ENCODE measurements at regions not wholly inside any gene's neighbourhood (a gene's known extent, or its start where the extent isn't known, plus 50 kb on each side); places are given as distances from the start of the nearest gene placed in this dataset.

DNA sequence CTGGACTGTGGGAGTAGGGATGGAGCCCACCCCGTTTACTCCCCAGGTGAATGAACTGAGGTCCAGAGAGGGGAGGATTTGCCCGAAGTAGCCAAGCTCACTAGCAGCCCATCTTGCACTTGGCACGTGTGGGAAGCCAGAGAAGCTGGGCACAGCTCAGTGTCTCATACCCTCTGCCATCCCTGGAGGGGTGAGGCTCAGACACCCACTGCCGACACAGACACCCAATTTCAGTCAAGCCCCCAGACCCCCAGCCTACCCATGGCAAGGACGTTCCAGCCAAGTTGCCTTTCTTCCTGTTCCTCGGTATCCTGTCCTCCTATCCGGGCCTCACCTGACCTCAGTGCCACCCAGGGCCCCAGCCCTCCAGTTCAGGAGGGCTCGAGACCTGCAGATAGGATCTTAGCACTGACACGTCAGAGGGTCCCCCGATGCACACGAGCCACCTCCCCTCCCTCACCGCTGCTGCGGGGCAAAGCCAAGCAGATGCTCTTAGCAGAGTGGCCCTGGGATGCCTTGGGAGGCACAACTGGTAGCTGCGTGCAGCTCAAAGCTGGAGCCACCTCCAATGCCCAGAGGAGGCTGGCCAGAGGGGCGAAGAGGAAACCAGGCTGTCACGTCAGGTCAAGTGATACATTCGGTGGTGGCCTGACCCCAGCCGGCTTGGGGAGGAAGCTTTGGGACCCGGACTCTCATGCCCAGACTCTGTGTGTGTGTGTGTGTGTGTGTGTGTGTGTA, 90.4 kb upstream of the TNRC6C start:
- no peak overlapping the region for H3K4me3 ChIP-seq (ENCODE audit: low read depth, low read length)

DNA sequence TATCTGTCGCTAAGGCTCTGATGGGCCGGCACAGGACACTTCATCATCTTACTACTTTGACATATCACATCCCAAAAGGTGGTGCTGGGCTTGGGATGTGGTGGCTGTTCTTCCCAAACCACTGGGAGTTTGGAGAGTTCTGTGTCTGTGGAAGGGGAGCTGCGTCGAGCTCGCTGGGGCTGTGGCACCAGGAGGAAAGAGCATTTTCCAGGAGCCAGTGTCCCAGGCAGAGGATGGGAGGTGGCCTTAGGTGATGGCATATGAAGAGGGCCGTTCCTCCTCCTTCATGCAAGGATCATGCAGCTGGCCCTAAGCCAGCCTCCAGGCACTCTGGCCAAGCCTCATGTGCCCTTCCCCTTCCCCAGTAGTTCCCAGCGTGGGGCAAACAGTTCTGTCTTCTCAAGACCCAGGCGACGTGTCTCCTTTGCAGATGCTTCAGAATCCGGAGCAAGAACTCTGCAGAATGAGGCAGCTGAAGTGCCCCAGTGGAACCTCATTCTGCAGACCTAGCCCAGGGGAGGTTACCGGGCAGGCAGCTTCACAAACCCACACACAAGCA, 89.4 kb upstream of the TNRC6C start:
- H3K4me3 ChIP-seq (ENCODE audit: low read depth, low read length): no peak overlapping the region

DNA sequence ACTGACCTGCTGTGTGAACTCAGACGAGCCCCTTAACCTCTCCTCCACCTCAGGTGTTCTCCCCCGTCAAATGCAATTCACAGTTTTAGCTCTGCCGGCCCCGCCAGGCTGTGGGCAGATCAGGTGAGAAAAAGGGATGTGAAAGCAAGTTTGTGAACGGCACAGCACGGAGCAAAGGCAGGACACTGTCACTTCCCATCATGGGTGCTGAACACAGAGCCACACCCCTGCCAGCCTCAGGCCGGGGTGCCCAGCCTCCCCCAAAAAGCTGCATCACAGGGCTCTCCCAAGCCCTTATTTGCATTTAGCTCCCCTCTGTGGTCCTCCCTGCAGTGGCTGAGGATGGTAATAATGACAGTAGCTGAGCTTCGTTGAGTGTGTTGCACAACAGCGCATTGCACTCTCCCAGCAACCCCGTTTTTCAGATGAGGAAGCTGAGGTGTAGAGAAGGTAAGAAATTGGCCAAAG, 88.8 kb upstream of the TNRC6C start:
- H3K4me3 ChIP-seq (ENCODE audit: low read depth, low read length): no peak overlapping the region

DNA sequence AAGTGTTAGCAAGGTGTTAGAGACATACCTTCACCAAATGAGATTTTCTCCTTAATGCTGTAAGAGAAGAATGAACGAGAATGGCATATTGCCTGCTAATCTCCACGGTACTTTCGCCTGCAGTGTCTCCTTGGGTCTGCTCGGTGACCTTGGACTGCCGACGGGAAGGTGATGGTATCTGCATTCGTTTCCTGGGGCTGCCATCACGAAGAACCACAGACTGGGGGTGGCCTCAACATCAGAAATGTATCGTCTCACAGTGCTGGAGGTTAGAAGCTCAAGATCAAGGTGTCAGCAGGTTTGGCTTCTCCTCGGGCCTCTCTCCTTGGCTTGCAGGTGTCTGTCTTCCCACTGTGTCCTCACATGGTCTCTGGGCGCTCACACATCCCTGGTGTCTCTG, 86.3 kb upstream of the TNRC6C start:
- H3K4me3 ChIP-seq (ENCODE audit: low read depth, low read length): no peak overlapping the region

DNA sequence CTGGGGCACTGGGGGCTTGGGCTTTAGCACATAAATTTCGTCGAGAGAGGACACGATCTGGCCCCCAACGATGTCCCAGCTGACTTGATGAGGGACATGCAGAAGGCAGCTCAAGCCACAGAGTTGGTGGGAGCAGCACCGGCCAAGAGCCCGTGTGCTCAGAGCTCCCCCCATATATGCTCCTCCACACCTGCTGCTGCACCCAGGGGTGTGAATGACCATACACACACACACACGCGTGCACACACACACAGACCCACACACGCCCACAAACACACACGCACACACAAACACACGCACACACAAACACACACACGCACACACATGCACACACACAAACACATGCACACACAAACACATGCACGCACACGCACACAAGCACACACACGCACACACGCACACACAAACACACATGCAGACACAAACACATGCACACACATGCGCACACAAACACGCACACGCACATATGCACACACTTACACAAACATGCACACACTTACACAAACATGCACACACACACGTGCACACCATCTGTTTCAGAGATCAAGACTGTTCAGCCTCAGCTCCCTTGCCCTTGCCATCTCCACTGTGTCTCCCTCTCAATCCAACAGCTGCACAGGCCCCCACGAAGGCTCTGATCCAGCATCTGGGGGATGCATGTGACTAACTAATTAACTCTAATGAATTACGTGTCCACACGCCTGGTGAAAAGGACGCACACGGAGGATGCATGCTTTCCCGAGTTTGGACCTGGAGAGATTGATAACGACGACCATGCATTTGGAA, 85.6 kb upstream of the TNRC6C start:
- no peak overlapping the region for H3K4me3 ChIP-seq (ENCODE audit: low read depth, low read length)

DNA sequence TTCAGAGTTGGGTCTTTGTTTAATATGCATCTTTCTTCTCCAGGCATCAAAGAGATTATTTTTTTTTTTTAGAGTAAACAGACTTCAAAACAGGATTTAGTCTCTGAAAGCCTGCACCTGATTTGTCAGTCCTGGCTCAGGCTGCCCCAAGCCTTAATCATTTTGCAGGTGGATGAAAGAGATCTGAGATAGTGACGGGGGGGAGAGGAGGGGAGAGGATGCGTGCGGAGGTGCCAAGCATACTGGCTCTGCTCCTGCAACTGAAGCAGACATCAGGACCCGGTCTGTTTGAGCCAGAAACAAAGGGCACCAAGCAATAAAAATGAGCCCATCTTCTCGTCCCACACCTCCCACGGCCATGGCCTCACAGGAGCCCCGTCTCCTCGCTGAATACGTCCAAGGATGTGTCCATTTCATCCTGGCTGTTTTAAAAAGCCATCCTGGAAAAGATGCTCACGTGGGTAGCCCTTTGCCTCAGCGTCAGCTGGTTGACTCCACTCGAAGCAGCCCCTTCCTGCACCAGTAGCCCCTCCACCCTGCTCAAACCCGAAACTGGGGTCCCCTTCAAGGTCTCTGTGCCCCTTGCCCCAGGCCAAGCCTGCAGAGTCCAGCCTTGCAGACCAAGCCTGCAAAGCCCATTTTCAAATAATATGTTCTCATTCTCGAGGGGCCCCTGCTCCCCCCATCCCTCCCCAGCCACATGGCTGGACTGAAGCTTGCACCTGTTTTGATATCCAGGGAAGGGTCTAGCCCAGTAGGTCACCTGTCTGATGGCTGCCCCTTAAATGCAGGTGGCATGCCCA, 84.8 kb upstream of the TNRC6C start:
- H3K4me3 ChIP-seq (ENCODE audit: low read depth, low read length): no peak overlapping the region

DNA sequence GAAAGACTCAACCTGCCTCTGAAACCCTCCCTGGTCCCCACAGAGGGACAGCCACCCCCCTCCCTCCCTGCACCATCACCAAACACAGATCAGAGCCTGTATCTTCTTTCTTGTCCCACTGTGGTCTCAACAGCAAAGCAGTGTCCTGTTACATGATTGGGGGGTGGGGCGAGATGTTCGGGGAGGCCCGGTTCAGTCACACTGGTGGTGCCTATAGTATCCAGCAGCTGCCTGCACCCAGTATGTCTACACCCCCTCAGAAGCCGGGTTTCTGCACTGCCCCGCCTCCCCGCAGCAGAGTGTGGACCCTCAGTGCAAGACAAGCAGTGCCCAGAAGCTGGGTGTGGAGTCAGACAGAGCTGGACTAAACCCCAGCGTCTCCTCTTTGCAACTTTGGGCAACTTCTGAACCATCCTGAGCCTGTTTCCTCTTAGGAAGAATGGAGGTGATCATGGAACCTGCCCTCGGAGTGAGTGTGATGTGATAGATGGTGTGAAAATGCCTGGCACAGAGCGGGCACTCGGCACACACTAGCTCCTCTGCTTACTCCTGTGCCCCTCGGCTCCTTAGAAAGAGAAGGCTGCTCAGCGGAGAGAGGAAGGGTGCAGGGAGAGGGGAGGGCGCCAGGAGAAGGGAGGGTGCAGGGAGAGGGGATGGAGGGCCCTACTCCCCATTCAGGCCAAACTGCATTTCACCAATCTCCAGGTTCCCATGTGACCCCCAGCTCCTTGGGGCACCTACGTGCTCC, 84.0 kb upstream of the TNRC6C start:
- no peak overlapping the region for H3K4me3 ChIP-seq (ENCODE audit: low read depth, low read length)

DNA sequence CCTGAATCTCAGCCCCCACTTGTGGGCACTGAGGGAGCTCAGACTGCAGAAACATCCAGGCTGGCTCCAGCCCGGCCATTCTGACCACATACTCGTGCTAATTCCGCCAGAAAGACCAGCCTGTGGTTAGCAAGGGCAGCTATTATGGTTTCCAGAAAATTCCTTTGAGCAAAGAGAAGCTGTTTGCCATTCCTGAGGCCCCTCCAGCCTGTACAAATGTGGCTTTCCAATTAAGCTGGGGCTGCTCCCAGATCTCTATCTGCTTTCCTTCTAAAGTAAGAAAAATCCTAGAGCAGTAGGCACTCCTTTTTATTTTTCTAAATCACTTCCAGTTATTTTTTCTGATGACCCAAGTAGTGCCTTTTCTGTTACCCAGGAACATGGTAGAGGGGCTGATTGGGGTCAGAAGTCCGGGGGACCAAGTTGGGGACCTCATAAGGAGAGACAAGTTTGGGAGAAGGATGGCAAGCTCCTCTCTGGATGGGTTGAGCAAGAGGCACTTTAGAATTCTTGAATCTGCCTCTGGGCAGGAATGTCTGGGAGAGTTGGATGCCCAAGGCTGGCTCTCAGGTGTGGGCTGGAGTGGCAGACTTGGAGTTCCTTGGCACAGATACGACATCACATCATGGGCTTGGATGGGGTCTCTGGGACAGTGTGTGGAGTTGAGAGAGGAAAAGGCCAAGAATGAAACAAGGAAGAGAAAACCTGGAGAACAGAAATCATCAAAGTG, 83.3 kb upstream of the TNRC6C start:
- H3K4me3 ChIP-seq (ENCODE audit: low read depth, low read length): no peak overlapping the region

DNA sequence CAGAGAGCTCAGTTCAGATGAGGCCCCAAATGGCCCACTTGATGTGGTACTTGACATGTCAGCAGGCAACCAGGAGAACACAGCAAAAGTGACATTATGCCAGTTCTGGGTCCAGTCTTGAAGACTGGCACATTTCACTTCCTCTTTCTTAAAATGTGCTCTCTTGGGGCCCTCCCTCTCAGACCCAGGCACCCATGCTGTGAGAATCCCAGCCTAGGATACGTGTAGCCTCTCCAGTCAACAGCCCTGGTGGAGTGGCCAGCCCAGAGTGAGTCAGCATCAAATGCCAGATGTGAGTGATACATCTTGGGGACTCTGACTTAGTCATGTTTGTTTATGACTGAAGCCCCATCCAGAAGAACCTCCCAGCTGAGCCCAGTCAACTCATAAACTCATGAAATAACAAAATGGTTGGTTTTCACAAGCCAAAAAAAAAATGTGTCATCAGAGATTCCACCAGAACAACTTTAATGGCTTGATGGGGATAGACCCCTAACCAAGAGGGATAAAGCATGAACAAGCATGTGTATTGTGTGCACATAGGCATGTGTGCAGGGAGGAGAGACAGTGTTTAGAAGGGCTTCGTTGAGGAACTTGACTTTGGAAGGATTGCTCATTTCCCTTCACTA, 82.5 kb upstream of the TNRC6C start:
- no peak overlapping the region for H3K4me3 ChIP-seq (ENCODE audit: low read depth, low read length)

DNA sequence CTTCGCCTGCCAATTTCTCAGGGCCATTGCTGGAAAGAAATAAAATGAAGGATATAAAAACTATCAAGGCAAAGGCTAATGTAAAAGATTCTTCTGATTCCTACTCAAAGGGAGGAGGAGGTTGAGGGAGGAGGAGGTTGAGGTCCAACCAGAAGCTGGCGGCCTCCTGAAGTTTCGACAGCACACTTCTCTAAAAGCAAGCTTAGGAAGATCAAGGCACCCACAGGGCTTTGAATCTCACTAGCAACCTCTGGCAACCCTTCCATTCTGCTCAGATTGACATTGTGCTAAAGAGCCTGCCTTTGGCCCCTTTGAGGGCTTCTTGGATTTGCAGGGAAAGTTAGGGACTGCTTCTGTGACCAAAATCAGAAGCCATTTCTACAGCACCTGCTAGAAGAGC, 81.5 kb upstream of the TNRC6C start:
- H3K4me3 ChIP-seq (ENCODE audit: low read depth, low read length): no peak overlapping the region

DNA sequence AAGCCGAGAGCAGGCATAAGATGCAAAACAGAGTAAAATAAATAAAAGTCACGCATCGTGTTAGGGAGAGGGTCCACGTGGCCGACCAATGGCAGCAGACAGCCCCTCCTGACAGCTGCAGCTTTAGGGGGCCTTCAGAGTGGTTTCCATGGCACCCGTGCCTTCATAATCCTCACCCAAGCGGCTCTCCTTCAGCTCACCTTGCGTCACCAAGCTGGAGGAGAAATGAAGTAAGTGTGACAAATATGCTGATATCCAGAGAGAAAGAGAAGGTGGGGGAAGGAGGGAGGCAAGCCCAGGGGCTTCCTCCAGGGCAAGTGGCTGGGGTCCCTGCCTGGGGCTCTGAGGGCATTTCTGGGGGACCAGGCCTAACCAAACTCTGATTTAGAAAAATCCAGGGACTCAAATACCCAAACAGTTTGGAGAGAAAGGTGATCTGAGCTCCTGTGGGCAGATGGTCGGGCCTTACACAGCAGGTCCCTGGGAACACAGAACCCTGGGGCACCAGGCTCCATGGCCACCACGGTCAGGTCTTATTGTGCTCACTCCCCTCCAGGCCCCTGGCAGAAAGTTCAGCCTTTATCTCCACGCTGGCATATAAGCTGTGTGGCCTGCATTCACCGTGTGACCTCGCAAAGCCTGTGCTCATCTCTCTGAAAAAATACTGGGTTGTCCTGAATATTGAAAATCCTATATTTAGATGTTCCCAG, 80.7 kb upstream of the TNRC6C start:
- no peak overlapping the region for H3K4me3 ChIP-seq (ENCODE audit: low read depth, low read length)

DNA sequence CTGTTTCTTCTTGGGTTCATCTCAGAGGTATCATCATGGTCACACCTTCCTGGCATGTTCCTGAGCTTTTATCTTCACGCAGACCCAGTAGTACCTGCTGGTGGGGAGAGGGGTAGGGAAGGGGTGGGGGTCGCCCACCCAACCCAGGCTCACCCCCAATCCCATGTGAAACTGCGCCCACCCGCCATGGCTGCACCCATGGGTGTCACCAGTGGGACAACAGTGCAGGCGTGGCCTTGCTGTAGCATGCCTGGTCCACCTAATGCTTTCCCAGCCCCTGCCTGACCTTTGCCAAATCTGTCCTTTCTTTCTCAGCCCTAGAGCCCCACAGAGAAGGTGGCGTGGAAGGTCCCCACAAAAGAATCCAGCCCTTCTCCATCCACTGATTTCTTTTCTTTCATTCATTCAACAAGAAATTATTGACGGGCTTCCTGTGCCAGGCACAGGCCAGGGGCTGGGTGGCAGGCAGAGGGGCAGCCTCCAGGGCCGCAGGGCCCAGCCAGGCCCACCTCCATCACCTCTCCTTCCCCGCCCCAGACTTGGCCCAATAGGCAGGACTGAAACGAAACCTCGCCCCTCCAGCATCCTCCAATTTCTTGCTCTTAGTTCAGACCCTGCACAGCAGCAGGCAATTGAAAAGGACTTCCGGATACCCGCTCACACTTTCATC, 79.1 kb upstream of the TNRC6C start:
- H3K4me3 ChIP-seq (ENCODE audit: low read depth, low read length): no peak overlapping the region

DNA sequence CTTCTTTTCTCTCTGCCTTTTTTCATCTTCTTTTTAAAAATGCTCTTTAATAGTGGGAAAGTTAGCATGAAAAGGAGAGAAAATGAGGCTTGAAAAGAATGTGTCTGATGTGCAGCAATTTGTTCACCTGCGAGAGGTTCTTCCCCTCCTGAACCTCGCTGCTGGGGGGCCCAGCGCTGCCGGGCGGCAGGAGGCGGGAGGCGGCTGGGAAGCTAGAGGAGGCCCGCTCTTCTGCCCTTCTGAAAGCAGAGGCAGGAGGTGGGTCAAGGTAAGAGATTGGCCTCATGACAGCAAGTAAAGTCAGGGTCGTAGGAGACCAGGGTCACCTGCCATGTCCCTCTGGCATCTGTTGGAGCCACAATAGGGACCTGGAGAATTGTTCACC, 78.6 kb upstream of the TNRC6C start:
- no peak overlapping the region for H3K4me3 ChIP-seq (ENCODE audit: low read depth, low read length)

DNA sequence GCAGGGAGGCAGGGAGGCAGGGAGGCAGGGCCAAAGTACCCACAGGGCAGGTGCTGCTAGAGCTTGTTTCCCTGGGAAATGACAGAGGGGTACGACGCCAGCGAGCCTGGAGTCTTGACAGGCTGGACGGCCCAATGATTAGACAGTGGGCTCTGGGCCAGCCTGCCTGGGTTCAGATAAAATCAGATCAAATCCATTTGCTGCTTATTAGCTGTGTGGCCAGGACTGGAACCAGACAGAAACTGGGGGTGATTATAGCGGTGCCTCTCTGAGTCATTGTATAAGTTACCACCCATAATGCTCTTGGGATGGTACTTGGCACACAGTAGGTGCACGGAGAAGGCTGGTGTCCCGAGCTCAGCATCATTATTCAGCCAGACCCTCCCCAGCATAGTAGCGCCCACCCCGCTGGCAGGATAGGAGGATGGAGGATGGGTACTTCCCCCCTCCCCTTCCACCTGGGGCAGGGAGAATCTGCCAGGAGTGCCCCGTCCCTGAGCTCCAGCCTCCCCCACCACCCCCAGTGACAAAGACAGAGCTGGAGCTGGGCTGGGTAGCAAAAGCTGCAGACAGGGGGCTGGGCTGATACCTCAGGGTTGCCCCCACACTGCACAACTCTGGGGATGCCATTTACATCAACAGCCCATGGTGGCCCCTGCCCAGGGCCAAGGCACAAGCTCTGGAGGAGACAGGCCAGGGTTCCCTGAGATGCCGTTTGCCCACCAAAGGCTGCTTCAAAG, 77.6 kb upstream of the TNRC6C start:
- no peak overlapping the region for H3K4me3 ChIP-seq (ENCODE audit: low read depth, low read length)

DNA sequence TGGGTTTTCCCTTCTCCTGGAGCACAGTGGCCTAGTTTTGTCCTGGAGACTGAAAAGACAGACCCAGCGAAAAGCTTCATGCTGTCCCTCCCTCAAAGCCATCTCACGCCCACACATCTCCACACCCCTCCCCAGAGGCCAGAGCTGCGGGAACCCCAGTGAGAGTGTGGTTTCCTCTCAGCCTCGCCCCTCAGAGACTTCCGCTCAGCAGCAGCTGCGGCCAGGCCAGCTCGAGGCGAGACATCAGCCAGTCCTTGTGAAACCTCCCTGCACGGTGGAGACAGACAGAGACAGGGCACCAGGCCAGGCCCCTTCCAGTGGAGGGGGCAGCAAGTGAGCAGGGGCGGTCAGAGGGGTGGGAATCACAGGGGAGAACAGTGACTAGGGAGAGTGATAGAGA, 77.0 kb upstream of the TNRC6C start:
- no peak overlapping the region for H3K4me3 ChIP-seq (ENCODE audit: low read depth, low read length)

DNA sequence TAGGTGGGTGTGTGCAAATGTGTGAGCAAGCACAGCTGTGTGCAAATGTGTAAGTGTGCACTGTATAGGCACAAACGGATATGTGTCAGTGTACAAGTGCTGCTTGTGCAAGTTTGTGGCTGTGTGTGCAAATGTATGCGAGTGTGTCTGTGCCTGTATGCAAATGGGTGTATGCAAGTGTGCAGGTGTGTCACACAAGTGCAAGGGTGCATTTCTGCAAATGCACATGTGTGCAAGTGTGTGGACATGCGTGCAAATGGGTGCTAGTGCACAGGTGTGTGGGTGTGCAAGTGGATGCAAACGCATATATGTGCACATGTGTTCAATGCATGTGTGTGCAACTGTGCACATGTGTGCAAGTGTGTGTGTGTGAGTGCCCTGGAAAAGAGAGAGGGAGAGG, 76.5 kb upstream of the TNRC6C start:
- H3K4me3 ChIP-seq (ENCODE audit: low read depth, low read length): no peak overlapping the region

DNA sequence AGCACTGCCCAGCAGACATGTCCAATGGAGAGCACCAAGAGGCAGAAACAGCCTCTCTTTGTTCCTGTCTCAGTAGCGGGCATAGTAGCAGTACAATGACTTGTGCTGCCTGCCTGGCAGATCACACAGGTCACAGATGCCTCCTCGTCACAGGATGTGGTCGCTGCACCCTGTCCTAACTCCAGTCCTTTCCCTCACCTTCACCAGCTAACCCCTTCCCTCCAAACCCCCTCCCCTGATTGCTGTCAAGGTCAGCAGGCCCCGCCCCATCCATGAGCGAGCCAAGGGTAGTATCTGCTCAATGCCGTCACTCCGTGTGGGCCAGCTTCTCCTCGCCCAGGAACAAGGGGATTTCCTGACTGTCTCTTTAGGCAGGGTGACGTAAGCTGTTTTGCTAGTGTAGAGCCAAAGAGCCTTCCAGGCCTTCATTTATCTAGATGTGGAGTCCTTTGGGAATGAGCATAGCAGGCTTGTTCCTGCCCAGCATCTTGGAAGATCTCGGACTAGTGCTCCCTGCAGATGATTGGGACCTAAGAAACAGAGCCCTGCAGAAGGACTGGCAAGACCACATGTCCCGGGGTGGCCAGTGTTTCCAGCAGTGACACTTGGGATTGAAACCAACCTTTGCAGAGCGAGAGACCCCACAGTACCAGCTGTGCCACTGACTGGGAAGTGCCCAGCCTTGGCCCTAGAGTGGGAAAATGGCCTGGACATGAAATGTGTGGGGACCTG, 75.9 kb upstream of the TNRC6C start:
- no peak overlapping the region for H3K4me3 ChIP-seq (ENCODE audit: low read depth, low read length)
